Nephron progenitor cell (in vitro differentiated cells): ENCODE measurements at regions not wholly inside any gene's neighbourhood (a gene's known extent, or its start where the extent isn't known, plus 50 kb on each side); places are given as distances from the start of the nearest gene placed in this dataset.

ENCODE experiments used
- DNase-seq: peaks from one replicate; pipeline ENCODE4 v3.0.0; 2021
- H3K27ac Mint-ChIP-seq: 2 replicates; pipeline ENCODE4 v1.8.0; 2021; ENCODE audit warnings: mild to moderate bottlenecking, moderate library complexity, mixed read lengths
- H3K27me3 Mint-ChIP-seq: 2 replicates; pipeline ENCODE4 v1.8.0; 2021; ENCODE audit warnings: mild to moderate bottlenecking, low read depth, mixed read lengths; ENCODE audit not compliant: poor library complexity
- H3K36me3 Mint-ChIP-seq: 2 replicates; pipeline ENCODE4 v1.8.0; 2021; ENCODE audit warnings: low read depth, mixed read lengths
- H3K4me1 Mint-ChIP-seq: 2 replicates; pipeline ENCODE4 v1.8.0; 2021; ENCODE audit warnings: mixed read lengths
- H3K4me3 Mint-ChIP-seq: 2 replicates; pipeline ENCODE4 v1.8.0; 2021; ENCODE audit warnings: mild to moderate bottlenecking, moderate library complexity, mixed read lengths
- H3K9me3 Mint-ChIP-seq: 2 replicates; pipeline ENCODE4 v1.8.0; 2021; ENCODE audit warnings: mild to moderate bottlenecking, moderate library complexity, mixed read lengths
- CTCF ChIP-seq: fragments of 200-600 bp; sonication (generic); IDR thresholded peaks from 2 replicates; pipeline ENCODE4 v1.5.0; 2021; ENCODE audit warnings: antibody characterized with exemption

- H3K27ac Mint-ChIP-seq, result no peak overlapping the region
- H3K9me3 Mint-ChIP-seq, result peaks cover 18% of the 10 kb centered on the region
- TF ChIP-seq CTCF, result no peak
- peaks cover 22% of the 10 kb centered on the region for H3K4me1 Mint-ChIP-seq
- DNase-seq, result no peak
- H3K27me3 Mint-ChIP-seq, result peaks cover 4% of the 10 kb centered on the region
- H3K36me3 Mint-ChIP-seq, result peaks cover 21% of the 10 kb centered on the region
- no peak overlapping the region for H3K4me3 Mint-ChIP-seq
Observed at GRCh38 chr4:125421547-125421946, 106.8 kb downstream of the FAT4 start.

- no peak overlapping the region for H3K27ac Mint-ChIP-seq
- no peaks in the 10 kb centered on the region for H3K27me3 Mint-ChIP-seq
- peaks cover 18% of the 10 kb centered on the region for H3K9me3 Mint-ChIP-seq
- no peak overlapping the region for H3K4me3 Mint-ChIP-seq
- H3K36me3 Mint-ChIP-seq, result peaks cover 21% of the 10 kb centered on the region
- TF ChIP-seq CTCF, result no peak
- peaks cover 22% of the 10 kb centered on the region for H3K4me1 Mint-ChIP-seq
- no peak for DNase-seq
Observed at GRCh38 chr4:125423124-125423523, 108.4 kb downstream of the FAT4 start.

GRCh38 chr4:125428832-125429231 is 114.1 kb downstream of the FAT4 start:
- TF ChIP-seq CTCF, result no peak
- no peaks in the 10 kb centered on the region for H3K4me1 Mint-ChIP-seq
- DNase-seq, result no peak

GRCh38 chr4:125430086-125430485 is 115.3 kb downstream of the FAT4 start:
- Mint-ChIP-seq H3K4me3 (no peak overlapping the region), H3K27me3 (no peaks in the 10 kb centered on the region), H3K4me1 (no peaks in the 10 kb centered on the region), H3K36me3 (no peaks in the 10 kb centered on the region), H3K9me3 (no peaks in the 10 kb centered on the region), H3K27ac (no peak overlapping the region)
- no peak for TF ChIP-seq CTCF
- DNase-seq, result no peak

More at GRCh38 chr4:125428832-125429231, 114.1 kb downstream of the FAT4 start:
- Mint-ChIP-seq H3K27ac (no peak overlapping the region), H3K9me3 (peaks cover 6% of the 10 kb centered on the region), H3K36me3 (peaks cover 9% of the 10 kb centered on the region), H3K27me3 (no peaks in the 10 kb centered on the region), H3K4me3 (no peak overlapping the region)

GRCh38 chr4:125432078-125432477 is 117.3 kb downstream of the FAT4 start:
- peak; percentile 11 for DNase-seq
- Mint-ChIP-seq H3K36me3 (no peaks in the 10 kb centered on the region), H3K4me3 (no peak overlapping the region), H3K9me3 (no peaks in the 10 kb centered on the region), H3K27ac (no peak overlapping the region), H3K27me3 (no peaks in the 10 kb centered on the region), H3K4me1 (no peaks in the 10 kb centered on the region)
- TF ChIP-seq CTCF, result peak; percentile 11

- no peak for DNase-seq
- Mint-ChIP-seq H3K27me3 (no peaks in the 10 kb centered on the region), H3K9me3 (no peaks in the 10 kb centered on the region), H3K36me3 (no peaks in the 10 kb centered on the region), H3K27ac (no peak overlapping the region), H3K4me1 (no peaks in the 10 kb centered on the region), H3K4me3 (no peak overlapping the region)
- TF ChIP-seq CTCF, result no peak
Observed at GRCh38 chr4:125433453-125433852, 118.7 kb downstream of the FAT4 start.
